GM06990 (cell line): ENCODE measurements at regions not wholly inside any gene's neighbourhood (a gene's known extent, or its start where the extent isn't known, plus 50 kb on each side); places are given as distances from the start of the nearest gene placed in this dataset.

Experiments used
- DNase-seq: peaks from one replicate; pipeline ENCODE4 v3.0.0-alpha.2; 2011; ENCODE audit not compliant: insufficient read length; ENCODE audit errors: extremely low read depth
- H3K27me3 ChIP-seq: replicated peaks from 2 replicates; pipeline ENCODE4 v1.6.0; 2011; ENCODE audit warnings: low read length; ENCODE audit not compliant: control insufficient read depth, insufficient read depth
- H3K36me3 ChIP-seq: 2 replicates; pipeline ENCODE4 v1.5.1; 2011; ENCODE audit warnings: low read length; ENCODE audit not compliant: control insufficient read depth, insufficient read depth
- H3K4me3 ChIP-seq: replicated peaks from 2 replicates; pipeline ENCODE4 v1.5.1; 2011; ENCODE audit warnings: low read depth, mild to moderate bottlenecking, control low read depth, low read length
- TF ChIP-seq, protein P1 (sequence below): IDR thresholded peaks from 2 replicates; pipeline ENCODE4 v1.5.1; 2011; ENCODE audit warnings: low read length, control low read depth, mild to moderate bottlenecking, inconsistent platforms; ENCODE audit not compliant: insufficient read depth, poor library complexity, severe bottlenecking

DNA sequence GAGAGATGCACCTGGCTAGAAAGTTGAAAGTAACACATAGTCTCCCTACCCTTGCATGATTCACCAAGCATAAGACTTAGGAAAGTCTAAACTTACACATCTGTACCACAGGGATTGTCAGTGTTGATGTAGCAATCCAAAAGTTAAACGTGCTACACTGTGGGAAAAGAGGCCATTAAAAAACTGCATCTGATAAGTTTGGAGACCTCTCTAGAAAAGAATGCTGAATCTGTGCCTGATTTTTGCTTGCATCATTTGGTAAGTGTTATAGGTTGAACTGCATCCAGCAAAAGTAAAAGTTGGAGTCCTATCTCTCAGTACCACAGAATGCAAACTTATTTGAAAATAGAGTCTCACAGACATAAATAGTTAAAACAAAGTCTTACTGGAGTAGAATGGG is 126.6 kb downstream of the SLC6A15 start:
- H3K27me3 ChIP-seq, result no peaks in the 10 kb centered on the region
- no peaks in the 10 kb centered on the region for H3K36me3 ChIP-seq
- DNase-seq, result no peak
- TF ChIP-seq, protein P1, sequence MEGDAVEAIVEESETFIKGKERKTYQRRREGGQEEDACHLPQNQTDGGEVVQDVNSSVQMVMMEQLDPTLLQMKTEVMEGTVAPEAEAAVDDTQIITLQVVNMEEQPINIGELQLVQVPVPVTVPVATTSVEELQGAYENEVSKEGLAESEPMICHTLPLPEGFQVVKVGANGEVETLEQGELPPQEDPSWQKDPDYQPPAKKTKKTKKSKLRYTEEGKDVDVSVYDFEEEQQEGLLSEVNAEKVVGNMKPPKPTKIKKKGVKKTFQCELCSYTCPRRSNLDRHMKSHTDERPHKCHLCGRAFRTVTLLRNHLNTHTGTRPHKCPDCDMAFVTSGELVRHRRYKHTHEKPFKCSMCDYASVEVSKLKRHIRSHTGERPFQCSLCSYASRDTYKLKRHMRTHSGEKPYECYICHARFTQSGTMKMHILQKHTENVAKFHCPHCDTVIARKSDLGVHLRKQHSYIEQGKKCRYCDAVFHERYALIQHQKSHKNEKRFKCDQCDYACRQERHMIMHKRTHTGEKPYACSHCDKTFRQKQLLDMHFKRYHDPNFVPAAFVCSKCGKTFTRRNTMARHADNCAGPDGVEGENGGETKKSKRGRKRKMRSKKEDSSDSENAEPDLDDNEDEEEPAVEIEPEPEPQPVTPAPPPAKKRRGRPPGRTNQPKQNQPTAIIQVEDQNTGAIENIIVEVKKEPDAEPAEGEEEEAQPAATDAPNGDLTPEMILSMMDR, result no peak
- H3K4me3 ChIP-seq, result no peak overlapping the region

DNA sequence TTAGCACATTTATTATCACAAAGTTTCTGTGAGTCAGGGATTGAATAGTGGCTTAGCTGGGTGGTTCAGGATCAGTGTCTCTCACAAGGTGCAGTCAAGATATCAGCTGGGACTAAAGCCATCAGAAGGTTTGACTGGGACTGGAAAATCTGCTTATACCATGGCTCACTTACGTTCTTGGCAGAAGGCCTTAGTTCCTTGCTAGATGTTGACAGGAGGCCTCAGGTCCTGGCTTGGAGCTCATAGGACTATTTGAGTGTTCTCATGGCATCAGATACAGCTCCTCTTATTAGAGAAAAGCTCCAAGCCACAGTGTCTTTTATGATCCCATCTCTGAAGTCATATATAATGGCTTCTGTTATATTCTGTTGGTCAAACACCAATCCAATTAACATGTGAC is 127.3 kb downstream of the SLC6A15 start:
- TF ChIP-seq, protein P1, result no peak
- Histone ChIP-seq H3K36me3 (no peaks in the 10 kb centered on the region), H3K4me3 (no peak overlapping the region), H3K27me3 (no peaks in the 10 kb centered on the region)
- no peak for DNase-seq

DNA sequence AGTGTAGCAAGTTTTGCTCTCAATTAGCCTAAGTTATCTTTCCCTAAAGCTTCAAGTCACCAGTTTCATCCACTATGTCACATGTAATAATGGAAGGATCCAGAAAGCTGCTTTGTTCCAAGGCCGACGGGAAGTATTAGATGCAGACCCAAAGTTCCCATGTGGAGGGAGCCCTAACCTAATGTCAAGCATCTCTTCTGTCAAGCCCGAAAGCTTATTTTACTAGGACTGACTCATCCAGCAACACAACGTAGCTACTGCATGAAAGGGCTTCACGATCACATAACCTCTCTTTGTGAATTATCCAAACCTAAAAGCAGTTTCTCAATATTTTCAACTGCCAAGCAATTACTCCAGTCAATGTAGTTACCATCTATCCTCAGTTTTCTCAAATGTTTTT is 133.4 kb downstream of the SLC6A15 start:
- H3K27me3 ChIP-seq, result no peaks in the 10 kb centered on the region
- H3K36me3 ChIP-seq, result no peaks in the 10 kb centered on the region
- DNase-seq, result no peak
- H3K4me3 ChIP-seq, result no peak overlapping the region
- TF ChIP-seq, protein P1, result no peak

DNA sequence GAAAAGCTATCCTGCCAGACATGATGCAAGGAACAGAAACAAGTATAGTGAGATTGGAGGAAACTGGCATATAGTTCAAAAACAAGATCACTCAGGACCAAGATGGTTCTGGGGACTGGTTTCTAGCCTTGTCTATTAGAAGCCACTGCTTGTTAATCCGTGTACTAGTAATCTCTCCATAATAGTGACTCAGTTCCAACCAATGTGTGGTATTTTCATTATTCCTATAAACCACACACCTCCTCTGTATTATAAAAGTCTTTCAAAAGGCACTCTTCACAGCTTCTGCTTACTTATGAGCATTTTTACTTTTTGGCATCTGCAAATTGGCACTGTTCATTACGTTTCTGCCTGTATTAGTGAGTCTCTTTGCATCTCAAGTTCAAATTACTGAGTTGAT is 140.3 kb downstream of the SLC6A15 start:
- no peak overlapping the region for H3K4me3 ChIP-seq
- no peak for DNase-seq
- no peaks in the 10 kb centered on the region for H3K36me3 ChIP-seq
- H3K27me3 ChIP-seq, result no peaks in the 10 kb centered on the region
- TF ChIP-seq, protein P1, result no peak

DNA sequence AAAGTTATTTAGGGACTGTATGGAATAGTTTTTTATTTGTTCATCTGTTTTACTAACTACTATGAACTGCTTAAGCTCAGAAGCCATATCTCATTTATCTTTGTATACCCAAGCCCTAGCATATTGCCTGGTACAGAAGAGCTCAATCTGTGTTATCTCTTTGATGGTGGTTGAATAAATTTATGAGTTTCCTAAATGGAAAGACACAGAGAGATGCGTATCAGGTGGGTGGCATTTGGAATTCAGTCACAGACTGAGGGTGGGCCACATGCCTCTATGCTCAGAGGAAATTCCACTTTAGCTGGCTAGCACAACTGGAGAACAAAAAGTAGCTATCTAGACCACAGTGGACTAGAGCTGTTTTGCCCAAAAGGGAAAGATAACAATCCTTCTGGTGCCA is 145.5 kb downstream of the SLC6A15 start:
- Histone ChIP-seq H3K4me3 (no peak overlapping the region), H3K27me3 (no peaks in the 10 kb centered on the region), H3K36me3 (no peaks in the 10 kb centered on the region)
- no peak for DNase-seq
- TF ChIP-seq, protein P1, result no peak

DNA sequence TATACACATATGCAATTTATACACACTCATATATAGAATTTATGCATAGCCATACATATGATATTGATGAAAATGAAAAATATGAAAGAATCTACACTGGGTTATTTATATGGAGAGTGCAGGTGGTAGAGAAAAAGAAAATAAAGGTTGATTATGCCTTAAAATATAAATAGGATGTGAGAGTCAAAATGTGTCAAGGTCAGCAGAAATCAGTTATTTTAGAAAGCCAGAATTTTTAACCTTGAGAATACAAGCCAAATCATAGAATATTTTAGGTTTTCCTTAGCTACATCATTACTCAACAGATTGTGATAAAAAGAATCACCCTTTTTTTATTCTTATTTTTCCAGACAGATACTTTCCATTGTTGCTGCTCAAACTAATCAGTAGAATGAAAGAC is 146.2 kb downstream of the SLC6A15 start:
- Histone ChIP-seq H3K4me3 (no peak overlapping the region), H3K36me3 (no peaks in the 10 kb centered on the region), H3K27me3 (no peaks in the 10 kb centered on the region)
- TF ChIP-seq, protein P1, result no peak
- DNase-seq, result no peak
